Esophagus squamous epithelium (tissue), 4 donors: ENCODE measurements at regions not wholly inside any gene's neighbourhood (a gene's known extent, or its start where the extent isn't known, plus 50 kb on each side); places are given as distances from the start of the nearest gene placed in this dataset.

ENCODE experiments used
- POLR2A ChIP-seq, 4 donors: fragments of 450-650 bp; IDR thresholded peaks; one replicate each; pipeline ENCODE4 v1.6.1; 2017; ENCODE audit warnings: antibody characterized with exemption in 4 of 4, mild to moderate bottlenecking in 4 of 4, moderate library complexity in 3 of 4
- TF ChIP-seq, protein P1 (sequence below), 6 experiments: fragments of 450-650 bp in 4 of 6; fragments of 200-600 bp in 2 of 6; sonication (generic) in 2 of 6; IDR thresholded peaks; one replicate each; pipeline ENCODE4 v1.5.1; 2016 to 2019; ENCODE audit warnings: antibody characterized with exemption in 6 of 6, mild to moderate bottlenecking in 4 of 6, moderate library complexity in 4 of 6

DNA sequence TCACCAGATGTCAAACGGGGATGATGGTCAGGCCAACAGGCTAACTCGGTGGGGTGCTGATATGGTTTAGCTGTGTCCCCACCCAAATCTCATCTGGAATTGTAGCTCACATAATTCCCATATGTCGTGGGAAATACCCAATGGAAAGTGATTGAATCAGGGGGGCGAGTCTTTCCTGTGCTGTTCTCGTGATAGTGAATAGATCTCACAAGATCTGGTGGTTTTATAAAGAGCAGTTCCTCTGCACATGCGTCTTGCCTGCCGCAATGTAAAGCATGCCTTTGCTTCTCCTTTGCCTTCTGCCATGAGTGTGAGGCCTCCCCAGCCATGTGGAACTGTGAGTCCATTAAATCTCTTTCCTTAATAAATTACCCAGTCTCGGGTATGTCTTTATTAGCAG, 74.4 kb upstream of the YWHAQ start:
- TF ChIP-seq, protein P1, sequence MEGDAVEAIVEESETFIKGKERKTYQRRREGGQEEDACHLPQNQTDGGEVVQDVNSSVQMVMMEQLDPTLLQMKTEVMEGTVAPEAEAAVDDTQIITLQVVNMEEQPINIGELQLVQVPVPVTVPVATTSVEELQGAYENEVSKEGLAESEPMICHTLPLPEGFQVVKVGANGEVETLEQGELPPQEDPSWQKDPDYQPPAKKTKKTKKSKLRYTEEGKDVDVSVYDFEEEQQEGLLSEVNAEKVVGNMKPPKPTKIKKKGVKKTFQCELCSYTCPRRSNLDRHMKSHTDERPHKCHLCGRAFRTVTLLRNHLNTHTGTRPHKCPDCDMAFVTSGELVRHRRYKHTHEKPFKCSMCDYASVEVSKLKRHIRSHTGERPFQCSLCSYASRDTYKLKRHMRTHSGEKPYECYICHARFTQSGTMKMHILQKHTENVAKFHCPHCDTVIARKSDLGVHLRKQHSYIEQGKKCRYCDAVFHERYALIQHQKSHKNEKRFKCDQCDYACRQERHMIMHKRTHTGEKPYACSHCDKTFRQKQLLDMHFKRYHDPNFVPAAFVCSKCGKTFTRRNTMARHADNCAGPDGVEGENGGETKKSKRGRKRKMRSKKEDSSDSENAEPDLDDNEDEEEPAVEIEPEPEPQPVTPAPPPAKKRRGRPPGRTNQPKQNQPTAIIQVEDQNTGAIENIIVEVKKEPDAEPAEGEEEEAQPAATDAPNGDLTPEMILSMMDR (IDR thresholded peaks at IDR 0.05): no peak
- no peak for TF ChIP-seq POLR2A (IDR thresholded peaks at IDR 0.05)
